ENCODE measurements at regions not wholly inside any gene's neighbourhood (a gene's known extent, or its start where the extent isn't known, plus 50 kb on each side); places are given as distances from the start of the nearest gene placed in this dataset.

GRCh38 chr3:86245360-86245759 lies 745.6 kb downstream of the VGLL3 start:
- TF ChIP-seq CTCF (conservative IDR thresholded peaks at IDR 0.05) (peak; percentile 49), EZH2 (IDR thresholded peaks at IDR 0.05; ENCODE audit: low read depth) (no peak)
